PFSK-1 (cell line): ENCODE measurements at regions not wholly inside any gene's neighbourhood (a gene's known extent, or its start where the extent isn't known, plus 50 kb on each side); places are given as distances from the start of the nearest gene placed in this dataset.

ENCODE experiments used
- FOXP2 ChIP-seq: optimal IDR thresholded peaks from 2 replicates; pipeline ENCODE3; 2011; ENCODE audit warnings: borderline replicate concordance, control low read depth, inconsistent platforms; ENCODE audit not compliant: insufficient read depth; ENCODE audit errors: extremely low read length, extremely low read depth
- POLR2AphosphoS5 ChIP-seq: IDR thresholded peaks from 2 replicates; pipeline ENCODE4 v1.6.1; 2012; ENCODE audit warnings: low read depth, mild to moderate bottlenecking, control low read depth, low read length, moderate library complexity
- REST ChIP-seq, 2 experiments: IDR thresholded peaks; 2 replicates each; pipeline versions ENCODE4 v1.6.1 to v1.8.0; 2011 to 2012; ENCODE audit warnings: low read depth in 2 of 2, low read length in 2 of 2, control low read depth in 1 of 2, inconsistent platforms in 1 of 2, mild to moderate bottlenecking in 1 of 2, moderate library complexity in 1 of 2; ENCODE audit not compliant: insufficient read depth in 1 of 2
- SIN3A ChIP-seq: IDR thresholded peaks from 2 replicates; pipeline ENCODE4 v1.6.1; 2012; ENCODE audit warnings: mild to moderate bottlenecking, low read length, moderate library complexity, borderline replicate concordance; ENCODE audit not compliant: insufficient read depth
- TAF1 ChIP-seq: IDR thresholded peaks from 2 replicates; pipeline ENCODE4 v1.6.1; 2012; ENCODE audit warnings: low read length, control low read depth, borderline replicate concordance; ENCODE audit not compliant: insufficient read depth

- TF ChIP-seq FOXP2 = no peak
- TF ChIP-seq REST (IDR thresholded peaks at IDR 0.05; ENCODE audit: insufficient read depth in 1 of 2, low read depth in 2 of 2, low read length in 2 of 2) = no peak
Measured at GRCh38 chr18:27355308-27355707, 170.2 kb upstream of the CHST9 start.

- TF ChIP-seq TAF1 (no peak), FOXP2 (no peak), SIN3A (no peak), REST (IDR thresholded peaks at IDR 0.05; ENCODE audit: insufficient read depth in 1 of 2, low read depth in 2 of 2, low read length in 2 of 2) (no peak), POLR2AphosphoS5 (no peak)
Measured at GRCh38 chr18:27353273-27353672, 168.2 kb upstream of the CHST9 start.

DNA sequence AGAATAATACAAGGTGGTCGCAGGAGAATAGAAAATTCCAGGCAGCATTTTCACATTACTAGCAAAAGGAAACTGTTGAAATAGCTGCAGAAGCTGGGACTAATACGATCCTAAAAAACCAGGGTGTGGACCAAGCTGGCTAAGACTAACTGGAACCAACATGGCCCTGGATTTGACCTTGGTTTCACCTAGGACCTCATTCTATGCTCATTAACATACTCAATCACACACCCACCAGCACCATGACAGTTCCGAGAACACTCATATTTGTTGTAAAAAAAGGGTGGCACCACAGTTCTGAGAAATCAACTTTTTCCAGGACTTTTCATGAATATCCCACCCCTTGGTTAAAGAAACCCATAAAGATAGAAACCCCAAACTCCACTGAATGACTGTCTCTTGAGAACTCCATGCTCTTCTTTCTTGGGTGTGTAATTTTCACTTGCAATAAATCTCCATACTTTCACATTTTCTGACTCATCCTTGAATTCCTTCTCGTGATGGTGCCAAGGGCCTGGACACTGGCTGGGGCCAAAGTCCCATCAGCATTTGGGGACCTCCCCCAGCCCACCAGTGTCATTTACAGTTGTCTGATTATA lies 164.3 kb upstream of the CHST9 start:
- TF ChIP-seq POLR2AphosphoS5 (no peak), FOXP2 (no peak)

DNA sequence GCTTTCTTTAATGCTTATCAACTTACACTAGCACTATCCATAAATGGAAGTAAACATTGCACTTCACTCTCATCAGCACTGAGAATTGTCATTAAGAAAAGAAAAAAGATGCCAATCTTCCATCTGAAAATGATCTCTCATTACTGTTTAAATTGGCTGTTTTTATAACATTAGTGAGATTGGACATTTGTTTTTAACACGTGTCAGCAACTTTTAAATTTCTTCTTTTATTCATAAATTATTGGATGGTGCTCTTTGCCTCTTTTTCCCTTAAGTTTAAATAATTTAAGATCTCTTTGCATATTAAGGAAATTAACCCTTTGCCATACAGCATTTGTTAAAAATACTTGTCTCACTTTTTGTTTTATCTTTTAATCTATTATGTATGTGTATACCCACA lies 146.5 kb upstream of the CHST9 start:
- TF ChIP-seq SIN3A = no peak
- TF ChIP-seq TAF1 = no peak

DNA sequence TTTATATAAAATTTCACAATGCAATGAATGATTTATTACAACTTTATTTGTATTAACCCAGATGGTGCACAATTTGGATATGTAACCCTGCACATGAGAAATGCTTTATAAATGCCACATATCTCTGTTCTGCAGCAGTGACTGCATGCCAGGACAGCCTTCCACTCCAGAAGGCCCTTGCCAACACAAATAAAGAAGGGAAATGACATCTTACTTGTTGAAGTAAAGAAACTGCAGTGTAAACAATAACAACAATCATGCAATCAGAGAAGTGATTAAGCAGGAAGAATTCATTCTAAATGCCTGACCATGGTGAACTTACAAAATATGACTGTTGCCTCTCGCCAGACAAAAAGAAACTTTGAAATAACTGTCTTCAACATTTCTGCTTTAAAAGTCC lies 129.9 kb upstream of the CHST9 start:
- TF ChIP-seq POLR2AphosphoS5 = no peak
- TF ChIP-seq TAF1 = no peak
- TF ChIP-seq FOXP2 = no peak
- no peak for TF ChIP-seq REST (IDR thresholded peaks at IDR 0.05; ENCODE audit: insufficient read depth in 1 of 2, low read depth in 2 of 2, low read length in 2 of 2)
- TF ChIP-seq SIN3A = no peak

GRCh38 chr18:27313678-27314077 lies 128.6 kb upstream of the CHST9 start:
- no peak for TF ChIP-seq SIN3A
- no peak for TF ChIP-seq POLR2AphosphoS5
- no peak for TF ChIP-seq TAF1
- no peak for TF ChIP-seq FOXP2
- TF ChIP-seq REST (IDR thresholded peaks at IDR 0.05; ENCODE audit: insufficient read depth in 1 of 2, low read depth in 2 of 2, low read length in 2 of 2) = no peak
